HG02642 (cell line): ENCODE measurements at regions not wholly inside any gene's neighbourhood (a gene's known extent, or its start where the extent isn't known, plus 50 kb on each side); places are given as distances from the start of the nearest gene placed in this dataset.

Experiments used
- ATAC-seq: cut with Tn5 transposase; IDR thresholded peaks from one replicate; pipeline ENCODE4 v1.9.1; 2021; ENCODE audit warnings: mild to moderate bottlenecking; ENCODE audit not compliant: unreplicated experiment, poor library complexity

DNA sequence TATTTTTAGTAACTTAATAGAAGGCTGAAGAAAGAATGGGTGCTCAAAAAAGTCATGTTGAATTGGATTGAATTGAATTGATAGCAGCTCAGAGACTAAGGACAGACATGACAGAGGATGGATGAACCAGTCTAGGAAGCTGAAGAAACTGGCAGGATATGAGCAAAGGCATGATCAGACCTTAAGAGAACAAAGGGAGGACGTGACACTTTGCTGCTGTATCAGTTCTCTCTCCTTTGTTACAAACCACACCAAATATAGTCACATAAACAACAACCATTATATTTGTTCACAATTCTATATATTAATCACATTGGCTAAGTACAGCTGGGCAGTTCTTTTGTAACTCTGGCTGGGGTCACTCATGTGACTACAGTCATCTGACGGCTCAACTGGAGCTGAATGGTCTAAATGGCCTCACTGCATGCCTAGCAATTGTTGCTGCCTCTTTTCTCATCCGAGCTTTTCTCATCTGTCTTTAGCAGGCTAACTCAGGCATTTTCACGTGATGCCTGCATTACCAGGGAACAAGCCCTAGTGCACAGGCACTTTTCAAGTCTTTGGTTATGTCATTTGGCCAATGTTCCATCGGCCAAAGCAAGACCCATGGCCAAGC is 355.0 kb downstream of the ETNK1 start:
- ATAC-seq = no peak

DNA sequence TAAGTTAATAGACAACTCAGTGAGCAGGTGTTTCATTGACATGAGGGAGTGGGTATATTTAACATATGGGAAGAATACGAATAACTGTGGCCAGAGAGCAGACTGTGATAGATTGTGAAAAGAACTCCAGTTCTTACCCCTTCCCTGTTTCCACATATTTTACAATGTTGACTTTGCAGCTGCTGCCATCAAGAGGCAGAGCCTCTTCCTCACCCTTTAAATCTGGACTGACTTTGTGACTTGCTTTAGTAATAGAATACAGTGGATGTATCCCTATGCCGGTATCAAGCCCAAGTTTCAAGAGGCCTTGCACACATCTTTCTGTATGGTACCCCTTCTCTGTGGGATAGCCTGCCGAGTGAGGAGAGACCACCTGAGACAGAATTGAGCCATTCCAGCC is 356.7 kb downstream of the ETNK1 start:
- no peak for ATAC-seq

DNA sequence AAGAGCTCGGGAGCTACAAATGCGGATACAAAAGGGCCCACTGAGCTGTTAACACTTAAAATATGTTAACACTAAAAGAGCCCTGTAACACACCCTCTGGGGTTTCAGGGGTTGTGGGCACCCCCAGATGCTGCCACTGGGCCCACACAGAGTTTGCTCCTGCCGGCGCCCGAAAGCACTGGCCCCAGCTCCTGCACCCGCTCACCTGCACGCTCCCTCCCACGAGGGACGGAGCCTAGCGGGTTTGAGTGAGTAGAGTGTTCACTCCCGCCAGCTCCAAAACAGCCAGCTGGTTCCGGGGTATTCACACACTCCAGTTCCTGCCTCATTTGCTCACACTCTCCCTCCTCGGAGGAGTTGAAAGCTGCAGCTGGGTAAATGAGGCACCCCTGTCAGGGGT is 357.7 kb downstream of the ETNK1 start:
- no peak for ATAC-seq

DNA sequence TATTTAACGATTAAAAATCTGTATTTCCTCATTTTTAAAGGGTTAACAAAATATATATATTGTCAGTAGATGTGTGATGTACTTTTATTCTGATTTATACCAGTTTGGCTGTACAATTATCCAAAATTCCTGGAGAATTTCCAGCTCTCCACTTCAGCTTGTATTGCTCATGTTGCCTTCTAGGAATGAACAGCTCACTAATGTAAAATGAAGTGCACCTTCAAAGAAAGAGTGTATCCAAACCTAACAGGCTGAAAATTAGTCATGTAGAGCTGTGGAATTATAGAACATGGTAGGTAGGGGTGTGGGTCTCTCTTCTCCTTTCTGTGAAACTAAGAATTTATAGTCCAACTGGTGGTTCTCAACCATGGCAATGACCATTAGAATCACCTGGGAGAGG is 362.0 kb downstream of the ETNK1 start:
- ATAC-seq = no peak

DNA sequence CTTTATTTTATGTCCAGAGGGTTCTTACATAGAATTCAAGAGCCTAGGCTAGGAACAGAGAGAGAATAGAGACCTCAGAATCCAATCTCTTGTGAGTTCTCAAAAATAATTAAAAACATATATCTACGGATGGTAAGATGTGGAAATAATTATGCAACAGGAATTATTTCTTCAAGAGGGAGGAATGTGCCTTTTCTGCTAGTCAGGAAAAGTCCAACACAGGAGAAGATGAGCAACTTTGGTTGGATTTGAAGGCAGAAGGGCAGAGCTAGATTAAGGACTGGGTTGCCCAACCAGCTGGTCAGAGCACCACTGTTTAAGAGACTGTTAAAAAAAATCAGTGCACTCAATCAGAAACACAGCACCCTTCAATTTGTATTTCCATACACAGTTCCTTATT is 365.5 kb downstream of the ETNK1 start:
- no peak for ATAC-seq

DNA sequence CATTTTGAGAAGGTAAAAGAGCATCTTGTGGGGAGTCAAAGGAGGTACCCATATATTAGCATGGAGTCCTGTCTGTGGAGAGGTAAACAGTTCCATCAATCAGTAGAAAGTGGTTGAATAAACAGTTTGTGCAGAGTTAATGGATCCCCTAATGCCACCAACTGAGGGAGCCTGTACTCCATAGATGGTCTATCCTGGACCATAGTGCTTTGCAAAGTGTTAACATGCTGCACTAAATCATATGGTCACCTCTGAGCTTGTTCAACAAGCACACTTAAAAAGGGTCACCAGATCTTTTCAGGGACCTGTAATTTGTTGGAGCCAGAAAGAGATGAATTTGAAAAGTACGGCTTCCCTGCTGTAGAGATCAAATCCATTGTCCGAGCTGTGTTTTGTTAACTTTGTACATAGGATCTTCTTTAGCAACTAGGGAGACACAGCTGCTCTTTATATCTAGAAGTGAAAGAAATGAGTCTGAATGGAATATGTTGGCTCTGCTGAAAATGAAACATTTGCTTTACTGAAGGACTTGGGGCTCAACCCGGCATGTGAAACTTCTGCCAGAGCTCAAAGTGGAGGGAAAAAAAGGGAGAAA is 366.4 kb downstream of the ETNK1 start:
- ATAC-seq = no peak

DNA sequence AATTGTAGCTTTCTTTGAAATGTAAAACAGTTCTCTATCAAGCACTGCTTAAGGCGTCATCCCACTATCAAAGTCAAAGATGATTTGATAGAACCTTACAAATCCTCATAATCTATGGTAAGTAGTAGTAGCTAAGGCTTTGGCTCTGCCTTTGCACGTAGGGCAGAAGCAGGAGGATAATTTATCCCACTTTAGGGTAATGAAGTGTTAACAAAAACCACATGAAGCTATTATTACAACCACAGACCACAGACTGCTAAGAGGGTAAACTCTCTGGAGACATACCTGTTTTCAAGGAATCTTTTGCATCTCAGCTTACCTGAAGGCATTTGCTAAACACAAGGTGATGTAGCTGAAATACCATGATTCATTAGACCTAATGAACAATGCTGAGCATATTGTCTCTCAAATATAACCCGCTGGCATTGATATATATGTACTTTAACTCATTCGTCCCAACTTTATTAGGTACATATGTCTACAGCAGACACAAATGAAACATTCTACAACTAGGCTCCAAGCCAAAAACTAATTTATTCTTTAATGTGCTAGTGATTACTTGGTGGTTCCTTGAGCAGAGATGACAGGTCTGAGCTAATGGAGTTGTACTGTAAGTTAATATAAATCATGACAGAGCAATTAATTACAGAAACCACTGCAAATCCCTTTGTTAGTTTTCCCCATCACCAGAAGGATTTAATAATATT is 368.8 kb downstream of the ETNK1 start:
- ATAC-seq = no peak

DNA sequence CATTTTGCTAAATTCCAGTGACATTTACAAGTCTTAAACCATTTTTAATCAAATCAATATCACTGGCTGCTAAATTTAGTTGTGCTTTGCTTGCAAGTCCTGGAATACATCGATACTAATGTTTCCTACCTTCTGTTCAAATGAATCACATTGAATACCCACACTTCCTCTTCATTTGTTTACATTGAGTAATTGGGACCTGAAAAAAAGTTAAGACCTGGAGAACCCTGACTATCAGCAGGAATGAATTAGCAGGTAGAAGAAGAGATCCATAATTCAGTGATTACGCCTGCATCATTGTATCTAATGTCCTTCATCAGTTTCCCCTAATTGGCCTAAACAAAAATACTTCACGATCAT is 369.3 kb downstream of the ETNK1 start:
- no peak for ATAC-seq

DNA sequence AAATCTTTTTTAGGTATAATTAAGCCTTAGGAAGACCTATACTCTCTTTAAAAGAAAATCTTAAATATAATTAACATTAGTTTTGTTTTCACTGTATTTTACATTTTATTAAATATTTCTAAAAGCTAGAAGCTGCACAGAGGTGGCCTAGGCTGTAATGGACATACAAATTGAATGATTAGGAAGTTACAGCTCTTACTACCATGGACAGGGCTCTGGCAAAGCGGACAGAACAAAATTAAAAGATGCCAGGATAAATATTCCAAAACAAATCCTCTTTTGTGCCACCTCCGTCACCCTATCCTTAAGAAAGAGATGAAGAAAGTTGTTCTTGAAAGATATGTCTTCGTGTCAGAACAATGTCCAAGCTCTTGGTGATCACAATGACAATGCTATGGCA is 376.5 kb downstream of the ETNK1 start:
- ATAC-seq = no peak

DNA sequence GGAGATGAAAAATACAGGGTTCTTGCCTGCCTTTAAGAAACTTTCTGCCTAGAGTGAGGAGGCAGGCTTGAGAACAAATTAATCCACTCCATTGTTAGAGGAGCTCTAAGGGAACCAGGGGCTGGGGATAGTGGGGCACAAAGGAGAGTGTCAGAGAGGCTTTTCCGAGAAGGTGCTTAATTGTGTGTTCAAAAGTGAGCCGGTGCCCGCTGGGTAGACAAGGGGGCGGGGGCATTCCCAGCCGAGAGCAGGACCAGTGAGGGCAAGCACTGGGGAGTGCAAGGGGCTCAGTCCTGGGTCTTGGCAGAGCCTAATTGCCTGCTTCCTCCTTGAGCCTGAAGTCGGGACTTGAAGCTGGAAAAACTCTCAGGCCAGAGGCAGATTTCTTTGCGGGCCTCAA is 377.4 kb downstream of the ETNK1 start:
- no peak for ATAC-seq

DNA sequence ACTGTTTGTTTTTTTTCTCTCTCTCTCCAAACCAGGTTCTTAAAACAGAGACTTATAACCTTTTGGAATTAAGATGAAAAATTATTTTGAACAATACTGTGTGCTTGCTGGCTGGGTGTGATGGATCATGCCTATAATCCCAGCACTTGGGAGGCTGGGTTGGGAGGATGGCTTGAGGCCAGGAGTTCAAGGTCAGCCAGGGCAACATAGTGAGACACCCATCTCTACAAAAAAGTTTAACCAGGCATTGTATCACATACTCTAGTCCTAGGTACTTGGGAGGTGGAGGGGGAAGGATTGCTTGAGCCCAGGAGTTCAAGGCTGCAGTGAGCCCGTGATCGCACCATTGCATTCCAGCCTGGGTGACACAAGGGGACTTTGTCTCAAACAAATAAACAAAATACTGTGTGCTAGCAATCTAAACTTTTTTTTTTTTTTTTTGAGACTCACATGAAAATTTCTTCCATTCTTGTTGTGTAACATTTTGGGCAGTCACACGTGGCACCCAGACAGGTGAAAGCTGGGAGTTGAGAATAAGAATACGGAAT is 379.6 kb downstream of the ETNK1 start:
- no peak for ATAC-seq

DNA sequence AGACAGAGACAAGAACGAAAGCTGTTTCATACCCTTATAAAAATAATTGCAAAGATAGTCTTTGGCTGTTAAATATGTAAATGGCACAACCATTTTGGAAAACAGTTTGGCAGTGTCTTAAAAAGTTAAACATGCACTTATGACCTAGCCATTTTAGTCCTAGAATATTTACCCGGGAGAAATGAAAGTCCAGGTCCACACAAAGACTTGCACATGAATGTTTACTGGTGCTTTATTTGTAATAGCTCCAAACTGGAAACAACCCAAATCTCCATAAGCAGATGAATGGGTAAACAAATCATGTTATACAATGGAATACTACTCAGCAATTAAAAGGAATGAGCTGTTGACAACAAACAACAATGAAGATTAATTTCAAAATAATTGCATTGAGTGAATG is 380.4 kb downstream of the ETNK1 start:
- ATAC-seq = no peak

DNA sequence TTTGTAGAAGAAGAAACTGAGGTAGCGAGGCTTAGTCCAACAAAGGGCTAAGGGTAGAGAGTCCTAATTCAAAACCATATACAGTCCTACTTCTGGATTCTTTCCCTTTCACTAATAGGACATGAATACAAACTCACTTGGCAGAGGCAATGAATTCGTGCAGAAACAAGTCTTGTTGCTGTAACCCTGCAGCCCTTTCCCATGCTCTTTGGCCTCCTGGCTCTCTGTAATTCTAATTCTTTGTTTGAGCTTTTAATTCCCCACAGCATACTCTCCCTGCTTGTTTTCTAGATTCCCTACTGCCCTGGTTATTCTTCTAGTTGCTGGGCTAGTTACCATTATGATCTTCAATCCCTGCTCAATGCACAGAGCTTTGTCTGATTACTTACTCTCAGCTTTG is 381.4 kb downstream of the ETNK1 start:
- ATAC-seq = no peak

DNA sequence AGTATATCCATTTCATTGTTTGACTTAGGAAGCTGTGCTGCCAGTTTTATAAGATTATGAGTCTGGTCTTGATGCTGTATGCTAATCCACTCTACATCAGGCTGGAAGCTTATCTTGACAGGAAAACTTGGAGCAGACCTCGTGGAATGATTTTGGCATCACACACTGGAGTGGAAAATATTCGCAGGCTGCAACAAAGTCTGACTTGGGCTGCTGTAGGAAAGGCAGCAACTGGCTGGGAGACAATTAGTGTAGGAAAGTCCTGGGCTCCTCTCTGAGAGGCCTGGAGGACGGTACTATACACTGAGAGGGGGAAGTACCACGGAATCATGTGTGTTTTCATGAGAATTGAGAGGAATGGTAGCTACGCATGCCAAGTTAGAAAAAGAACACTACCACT is 383.7 kb downstream of the ETNK1 start:
- no peak for ATAC-seq

DNA sequence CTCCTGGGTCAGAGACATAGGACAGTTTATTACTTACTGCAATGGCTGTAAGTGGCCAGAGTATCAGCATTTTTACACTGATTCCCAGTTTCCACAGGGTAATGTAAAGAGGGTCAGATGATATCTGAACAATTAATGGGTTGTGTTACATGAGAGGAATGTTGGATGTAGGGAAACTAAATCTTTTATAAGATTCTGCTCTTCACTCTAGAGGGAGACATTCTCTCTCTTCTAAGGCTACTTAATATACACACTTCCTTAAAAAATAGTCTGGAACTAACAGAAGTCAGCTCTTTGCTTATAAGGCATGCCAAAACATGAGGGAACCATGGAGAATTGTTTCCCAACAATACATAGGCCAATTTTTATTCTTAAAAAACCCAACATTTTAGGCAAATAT is 389.8 kb downstream of the ETNK1 start:
- no peak for ATAC-seq

DNA sequence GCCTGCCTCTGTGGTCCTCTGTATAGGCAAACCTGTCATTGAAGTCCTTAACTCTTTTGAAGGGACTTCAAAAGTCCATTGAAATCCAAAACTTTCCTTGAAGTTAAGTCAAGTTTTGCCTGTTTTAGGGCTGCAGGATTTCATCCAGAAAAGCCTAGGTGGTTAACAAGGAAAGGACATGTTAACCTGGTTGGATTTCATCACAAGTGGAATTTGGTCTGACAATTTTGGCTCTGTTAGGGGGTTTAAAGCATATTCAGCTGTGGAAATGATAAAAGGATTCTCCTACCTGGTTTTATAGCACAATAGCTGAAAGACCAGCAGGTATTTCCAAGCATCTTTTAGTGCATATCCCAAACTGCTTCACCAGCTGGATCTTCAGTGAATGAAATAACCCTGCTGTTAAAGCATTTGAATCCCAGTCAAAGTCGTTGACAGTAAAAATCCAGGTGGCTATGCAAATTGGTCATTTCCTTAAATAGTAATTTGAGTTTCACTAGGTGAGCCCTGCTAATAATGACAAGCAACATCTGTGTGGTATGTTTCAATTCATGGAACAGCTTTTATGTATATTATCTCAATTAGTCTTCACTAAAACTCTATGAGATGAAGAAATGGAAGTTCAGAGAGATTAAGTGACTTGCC is 400.5 kb downstream of the ETNK1 start:
- no peak for ATAC-seq

DNA sequence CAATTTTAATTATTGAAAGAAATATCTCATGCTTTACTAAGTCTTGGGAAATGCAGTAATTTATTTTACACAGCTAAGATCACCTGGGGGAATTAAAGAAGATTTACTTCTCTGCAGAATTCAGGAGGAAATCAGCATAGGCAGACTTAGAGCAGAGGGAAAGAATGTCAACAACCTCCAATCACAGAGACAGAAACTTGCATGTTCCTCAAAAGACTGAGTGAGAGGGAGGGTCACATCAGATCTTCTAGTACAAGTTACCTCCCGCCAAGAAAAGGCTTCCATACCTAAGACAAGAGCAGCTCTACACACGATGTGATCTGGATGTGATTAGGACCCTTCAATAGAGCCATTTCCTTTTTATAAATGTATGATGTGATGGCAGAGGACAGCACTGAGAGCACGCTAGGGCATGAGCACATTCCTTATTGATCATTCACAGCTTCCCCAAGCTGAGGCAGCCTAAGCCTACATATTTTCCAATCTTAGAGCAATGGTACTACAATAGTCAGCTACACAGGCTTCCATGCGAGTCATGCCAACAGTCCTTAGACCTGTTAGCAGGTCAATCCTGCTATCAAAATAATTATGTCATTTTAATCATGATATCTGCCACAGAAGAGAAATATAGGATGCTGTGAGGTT is 403.3 kb downstream of the ETNK1 start:
- no peak for ATAC-seq

DNA sequence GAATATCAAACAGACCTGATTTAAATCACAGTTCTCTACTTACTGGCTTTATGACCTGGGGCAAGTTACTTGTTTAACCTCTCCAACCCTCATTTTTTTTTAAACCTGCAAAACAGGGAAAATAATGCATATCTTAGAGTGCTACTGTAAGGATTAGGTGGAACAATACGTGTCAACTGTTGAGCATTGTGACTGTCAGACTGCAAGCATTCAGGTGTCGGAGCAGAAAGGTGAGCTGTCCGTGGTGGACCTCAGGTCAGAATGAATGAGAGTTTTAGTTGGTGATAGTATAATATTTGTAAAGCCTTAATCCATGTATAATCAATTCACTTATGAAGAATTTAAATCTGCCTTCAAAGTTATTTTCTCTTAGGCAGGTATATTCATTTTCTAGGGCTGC is 404.2 kb downstream of the ETNK1 start:
- ATAC-seq = no peak

DNA sequence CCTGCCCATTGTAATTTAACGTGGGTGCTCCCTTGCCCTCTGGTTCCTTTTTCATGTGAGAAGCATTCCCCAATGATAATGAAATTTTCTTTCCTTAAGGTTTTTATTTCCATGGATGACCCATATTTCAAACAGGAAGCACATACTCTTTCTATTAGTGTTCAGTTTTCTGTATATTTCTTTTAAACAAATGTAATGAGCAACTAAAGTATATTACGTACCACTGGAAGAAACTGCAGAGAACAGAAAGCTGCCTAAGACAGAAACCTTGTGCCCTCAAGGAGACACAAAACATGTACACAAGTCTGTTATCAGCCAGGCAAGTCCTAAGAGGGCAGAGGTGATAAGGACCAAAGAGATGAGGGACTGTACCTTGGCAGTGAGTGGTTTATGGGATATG is 414.9 kb downstream of the ETNK1 start:
- no peak for ATAC-seq

DNA sequence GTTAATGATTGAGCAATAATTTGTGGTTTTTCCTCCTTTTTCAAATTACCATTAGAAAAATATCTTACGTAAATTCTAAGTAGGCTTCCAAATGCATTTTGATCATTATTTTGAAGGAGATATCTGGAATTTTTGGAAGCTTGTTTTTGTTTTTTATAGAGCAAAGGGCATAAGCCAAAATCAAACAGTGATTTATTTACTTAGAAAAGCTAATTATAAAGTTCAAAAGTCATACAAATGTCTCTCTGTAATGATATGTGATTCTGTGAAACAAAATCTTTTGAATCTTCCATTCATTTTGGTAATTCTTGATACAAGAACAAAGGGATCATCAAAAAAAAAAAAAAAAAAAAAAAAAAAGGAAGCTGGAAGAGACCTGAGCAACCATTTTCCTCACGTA is 416.8 kb downstream of the ETNK1 start:
- no peak for ATAC-seq

DNA sequence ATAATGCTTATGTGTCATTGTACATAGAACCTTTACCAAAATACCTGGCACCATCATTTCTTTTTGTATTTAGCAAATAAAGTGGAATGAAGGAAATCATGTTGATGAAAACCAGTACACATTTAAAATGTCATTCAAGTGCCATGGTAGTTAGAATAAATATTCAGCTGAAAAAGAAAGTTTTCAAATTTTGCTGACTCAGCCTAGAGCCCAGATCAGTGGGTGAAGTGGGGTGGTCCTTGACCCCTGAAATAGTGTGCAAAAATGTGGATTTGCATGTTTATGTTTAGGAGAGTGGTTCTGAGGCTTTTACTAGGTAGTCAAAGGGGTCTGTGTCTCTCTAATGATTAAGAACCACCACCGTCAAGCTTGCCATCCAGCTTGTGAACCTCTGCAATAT is 418.7 kb downstream of the ETNK1 start:
- ATAC-seq = no peak
